NT2/D1 (cell line): ENCODE measurements at regions not wholly inside any gene's neighbourhood (a gene's known extent, or its start where the extent isn't known, plus 50 kb on each side); places are given as distances from the start of the nearest gene placed in this dataset.

Experiments
- SUZ12 ChIP-seq: IDR thresholded peaks from 2 replicates; pipeline ENCODE4 v1.6.1; 2011; ENCODE audit not compliant: insufficient read length, insufficient read depth; ENCODE audit errors: extremely low read depth
- YY1 ChIP-seq: IDR thresholded peaks from 2 replicates; pipeline ENCODE4 v1.6.1; 2011; ENCODE audit not compliant: insufficient read length, insufficient read depth
- ZNF274 ChIP-seq: IDR thresholded peaks from 2 replicates; pipeline ENCODE4 v1.6.1; 2011; ENCODE audit warnings: mild to moderate bottlenecking, low read depth, low read length

GRCh38 chr12:116667752-116668151 lies 70.1 kb downstream of the SPRING1 start:
- TF ChIP-seq YY1 (no peak), ZNF274 (no peak), SUZ12 (no peak)
